Panc1 (cell line): ENCODE measurements at regions not wholly inside any gene's neighbourhood (a gene's known extent, or its start where the extent isn't known, plus 50 kb on each side); places are given as distances from the start of the nearest gene placed in this dataset.

Experiments used
- CTCF ChIP-seq: fragments of 450-650 bp; IDR thresholded peaks from 2 replicates; pipeline ENCODE4 v1.5.1; 2017; ENCODE audit warnings: mild to moderate bottlenecking
- POLR2AphosphoS5 ChIP-seq: IDR thresholded peaks from 2 replicates; pipeline ENCODE4 v1.6.1; 2012; ENCODE audit warnings: mild to moderate bottlenecking, low read depth, low read length, moderate library complexity
- REST ChIP-seq, 2 experiments: IDR thresholded peaks; 2 replicates each; pipeline ENCODE4 v1.6.1; 2011 to 2012; ENCODE audit warnings: low read depth in 2 of 2, control low read depth in 1 of 2, low read length in 1 of 2, mild to moderate bottlenecking in 1 of 2, moderate library complexity in 1 of 2; ENCODE audit not compliant: insufficient read depth in 1 of 2
- SIN3A ChIP-seq: IDR thresholded peaks from 2 replicates; pipeline ENCODE4 v1.6.1; 2012; ENCODE audit warnings: low read depth, mild to moderate bottlenecking, low read length, moderate library complexity, borderline replicate concordance; ENCODE audit not compliant: insufficient read depth
- TCF7L2 ChIP-seq: IDR thresholded peaks from 2 replicates; pipeline ENCODE4 v1.6.1; 2011; ENCODE audit warnings: mild to moderate bottlenecking, low read depth, low read length, inconsistent platforms

GRCh38 chr11:83361831-83362230, 75.7 kb upstream of the CCDC90B start:
- TF ChIP-seq CTCF (no peak), POLR2AphosphoS5 (no peak), REST (IDR thresholded peaks at IDR 0.05; ENCODE audit: insufficient read depth in 1 of 2, low read depth in 2 of 2, low read length in 1 of 2) (no peak), SIN3A (no peak), TCF7L2 (no peak)
